Glutamatergic neuron (in vitro differentiated cells): ENCODE measurements at regions not wholly inside any gene's neighbourhood (a gene's known extent, or its start where the extent isn't known, plus 50 kb on each side); places are given as distances from the start of the nearest gene placed in this dataset.

Source experiments
- DNase-seq: peaks from one replicate; pipeline ENCODE4 v3.0.0; 2022
- H3K27ac Mint-ChIP-seq: one replicate; pipeline ENCODE4 v1.8.0; 2020; ENCODE audit warnings: mild to moderate bottlenecking, mixed read lengths, inconsistent platforms; ENCODE audit not compliant: unreplicated experiment
- H3K27me3 Mint-ChIP-seq: one replicate; pipeline ENCODE4 v1.8.0; 2020; ENCODE audit warnings: mild to moderate bottlenecking, moderate library complexity, mixed read lengths, inconsistent platforms; ENCODE audit not compliant: unreplicated experiment
- H3K36me3 Mint-ChIP-seq: one replicate; pipeline ENCODE4 v1.8.0; 2020; ENCODE audit warnings: mild to moderate bottlenecking, mixed read lengths, inconsistent platforms; ENCODE audit not compliant: unreplicated experiment
- H3K4me1 Mint-ChIP-seq: one replicate; pipeline ENCODE4 v1.8.0; 2020; ENCODE audit warnings: mild to moderate bottlenecking, low read depth, mixed read lengths, inconsistent platforms; ENCODE audit not compliant: unreplicated experiment
- H3K4me3 Mint-ChIP-seq: one replicate; pipeline ENCODE4 v1.8.0; 2020; ENCODE audit warnings: mild to moderate bottlenecking, mixed read lengths, inconsistent platforms; ENCODE audit not compliant: unreplicated experiment
- H3K9me3 Mint-ChIP-seq: one replicate; pipeline ENCODE4 v1.8.0; 2020; ENCODE audit warnings: mild to moderate bottlenecking, moderate library complexity, mixed read lengths, inconsistent platforms; ENCODE audit not compliant: unreplicated experiment
- TF ChIP-seq, protein P1 (sequence below): fragments of 200-600 bp; sonication (generic); IDR thresholded peaks from one replicate; pipeline ENCODE4 v1.5.0; 2021; ENCODE audit not compliant: partially characterized antibody, unreplicated experiment

GRCh38 chr2:149826471-149827125 lies 239.0 kb upstream of the MMADHC start:
- no peaks in the 10 kb centered on the region for H3K36me3 Mint-ChIP-seq
- no peak overlapping the region for H3K27ac Mint-ChIP-seq
- TF ChIP-seq, protein P1, sequence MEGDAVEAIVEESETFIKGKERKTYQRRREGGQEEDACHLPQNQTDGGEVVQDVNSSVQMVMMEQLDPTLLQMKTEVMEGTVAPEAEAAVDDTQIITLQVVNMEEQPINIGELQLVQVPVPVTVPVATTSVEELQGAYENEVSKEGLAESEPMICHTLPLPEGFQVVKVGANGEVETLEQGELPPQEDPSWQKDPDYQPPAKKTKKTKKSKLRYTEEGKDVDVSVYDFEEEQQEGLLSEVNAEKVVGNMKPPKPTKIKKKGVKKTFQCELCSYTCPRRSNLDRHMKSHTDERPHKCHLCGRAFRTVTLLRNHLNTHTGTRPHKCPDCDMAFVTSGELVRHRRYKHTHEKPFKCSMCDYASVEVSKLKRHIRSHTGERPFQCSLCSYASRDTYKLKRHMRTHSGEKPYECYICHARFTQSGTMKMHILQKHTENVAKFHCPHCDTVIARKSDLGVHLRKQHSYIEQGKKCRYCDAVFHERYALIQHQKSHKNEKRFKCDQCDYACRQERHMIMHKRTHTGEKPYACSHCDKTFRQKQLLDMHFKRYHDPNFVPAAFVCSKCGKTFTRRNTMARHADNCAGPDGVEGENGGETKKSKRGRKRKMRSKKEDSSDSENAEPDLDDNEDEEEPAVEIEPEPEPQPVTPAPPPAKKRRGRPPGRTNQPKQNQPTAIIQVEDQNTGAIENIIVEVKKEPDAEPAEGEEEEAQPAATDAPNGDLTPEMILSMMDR: no peak
- no peaks in the 10 kb centered on the region for H3K27me3 Mint-ChIP-seq
- H3K4me3 Mint-ChIP-seq: no peak overlapping the region
- no peaks in the 10 kb centered on the region for H3K9me3 Mint-ChIP-seq
- DNase-seq: no peak
- no peaks in the 10 kb centered on the region for H3K4me1 Mint-ChIP-seq

GRCh38 chr2:149825473-149825872 lies 237.9 kb upstream of the MMADHC start:
- DNase-seq: no peak
- TF ChIP-seq, protein P1: no peak
- Mint-ChIP-seq H3K4me3 (no peak overlapping the region), H3K4me1 (no peaks in the 10 kb centered on the region), H3K9me3 (no peaks in the 10 kb centered on the region), H3K36me3 (no peaks in the 10 kb centered on the region), H3K27ac (no peak overlapping the region), H3K27me3 (no peaks in the 10 kb centered on the region)

DNA sequence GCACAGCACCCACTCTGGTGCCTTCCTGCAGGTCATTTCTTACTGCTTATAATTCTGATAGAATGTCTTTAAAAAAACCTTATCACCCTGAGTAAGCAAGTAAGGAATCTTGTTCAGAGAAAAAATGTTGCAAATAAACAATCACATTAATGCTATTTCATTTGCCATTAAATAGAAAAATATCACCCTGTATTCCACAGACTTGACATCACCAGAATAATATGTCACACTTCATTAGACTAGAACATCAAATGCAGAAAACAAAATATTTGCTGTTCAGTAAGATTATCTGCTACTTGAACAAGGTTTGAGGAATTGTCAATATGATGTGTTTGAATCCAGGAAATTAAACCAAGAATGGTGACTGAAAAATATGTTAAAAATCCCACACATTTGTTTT lies 236.6 kb upstream of the MMADHC start:
- no peak overlapping the region for H3K4me3 Mint-ChIP-seq
- H3K36me3 Mint-ChIP-seq: no peaks in the 10 kb centered on the region
- no peak overlapping the region for H3K27ac Mint-ChIP-seq
- H3K4me1 Mint-ChIP-seq: no peaks in the 10 kb centered on the region
- no peaks in the 10 kb centered on the region for H3K27me3 Mint-ChIP-seq
- TF ChIP-seq, protein P1: no peak
- DNase-seq: no peak
- H3K9me3 Mint-ChIP-seq: no peaks in the 10 kb centered on the region

GRCh38 chr2:149819356-149819957 lies 231.9 kb upstream of the MMADHC start:
- no peak for DNase-seq
- Mint-ChIP-seq H3K9me3 (no peaks in the 10 kb centered on the region), H3K27me3 (no peaks in the 10 kb centered on the region), H3K36me3 (no peaks in the 10 kb centered on the region), H3K4me1 (no peaks in the 10 kb centered on the region), H3K27ac (no peak overlapping the region), H3K4me3 (no peak overlapping the region)
- TF ChIP-seq, protein P1: no peak

GRCh38 chr2:149816756-149817551 lies 229.4 kb upstream of the MMADHC start:
- Mint-ChIP-seq H3K27me3 (no peaks in the 10 kb centered on the region), H3K4me1 (no peaks in the 10 kb centered on the region), H3K27ac (no peak overlapping the region), H3K36me3 (no peaks in the 10 kb centered on the region), H3K9me3 (no peaks in the 10 kb centered on the region), H3K4me3 (no peak overlapping the region)
- no peak for DNase-seq
- TF ChIP-seq, protein P1: no peak
